Hepatocyte (in vitro differentiated cells): ENCODE measurements at regions not wholly inside any gene's neighbourhood (a gene's known extent, or its start where the extent isn't known, plus 50 kb on each side); places are given as distances from the start of the nearest gene placed in this dataset.

Experiments
- CTCF ChIP-seq: fragments of 200-600 bp; sonication (generic); IDR thresholded peaks from 2 replicates; pipeline ENCODE4 v1.5.1; 2016; ENCODE audit warnings: antibody characterized with exemption, mild to moderate bottlenecking; ENCODE audit not compliant: poor library complexity
- EZH2 ChIP-seq: fragments of 200-600 bp; sonication (generic); IDR thresholded peaks from 2 replicates; pipeline ENCODE4 v1.6.1; 2016; ENCODE audit warnings: antibody characterized with exemption, mild to moderate bottlenecking, borderline replicate concordance
- EZH2phosphoT487 ChIP-seq: fragments of 200-600 bp; sonication (generic); IDR thresholded peaks from one replicate; pipeline ENCODE4 v1.6.1; 2018; ENCODE audit warnings: antibody characterized with exemption, mild to moderate bottlenecking, low read depth, moderate library complexity; ENCODE audit not compliant: unreplicated experiment, severe bottlenecking

- TF ChIP-seq CTCF (no peak), EZH2 (no peak), EZH2phosphoT487 (no peak)
Measured at GRCh38 chr18:5603153-5603552, 59.4 kb upstream of the EPB41L3 start.
